ENCODE measurements at regions not wholly inside any gene's neighbourhood (a gene's known extent, or its start where the extent isn't known, plus 50 kb on each side); places are given as distances from the start of the nearest gene placed in this dataset.
A peak's percentile ranks its signal among the peaks of the same experiment; 100 is the strongest.

DNA sequence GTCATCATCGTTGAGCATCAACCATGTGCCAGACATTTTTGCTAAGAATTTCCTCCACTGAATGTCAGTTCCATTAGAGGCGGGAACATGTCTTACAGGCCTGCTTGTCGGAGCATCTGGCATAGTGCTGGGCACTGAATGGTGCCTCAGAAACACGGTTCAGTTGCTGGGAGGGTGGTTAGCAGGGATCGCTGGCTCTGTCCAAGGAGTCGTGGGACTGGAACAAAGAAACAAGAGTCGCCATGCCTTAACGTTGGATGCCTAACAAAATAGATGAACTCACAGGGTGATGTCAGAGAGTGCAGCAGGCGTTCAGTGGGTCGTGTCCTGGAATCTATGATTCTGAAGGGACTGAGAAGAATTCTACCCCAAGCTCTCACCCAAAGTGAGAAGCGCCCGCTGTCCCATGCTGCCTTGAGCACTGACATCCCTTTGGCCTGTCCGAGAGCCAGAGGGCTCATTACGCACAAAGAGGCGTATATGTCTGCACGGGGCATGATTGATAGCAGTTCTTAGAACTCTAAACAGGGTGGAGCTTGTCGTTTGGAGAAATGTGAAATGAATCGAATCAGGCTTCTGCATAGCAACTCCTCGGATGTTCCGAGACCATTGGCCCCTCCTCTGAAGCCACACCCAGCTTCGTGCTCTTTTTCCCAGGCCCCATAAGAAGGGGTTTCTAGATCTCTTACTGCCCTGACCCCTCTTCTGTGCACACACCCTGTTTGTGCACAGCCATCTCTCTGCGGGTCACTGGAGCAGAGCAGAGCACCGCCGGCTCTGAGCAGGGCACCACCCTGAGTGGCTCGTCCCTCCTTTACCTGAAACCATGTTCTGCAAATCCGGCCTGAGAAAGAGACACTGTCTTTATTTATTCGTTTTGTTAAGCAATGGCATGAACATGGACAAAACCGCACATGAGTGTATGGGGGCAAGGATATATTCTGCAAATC lies 113.1 kb upstream of the B3GAT1 start:
- H3K4me3 ChIP-seq (ENCODE audit: low read length in 2 of 2) = no peak overlapping the region
- H3K9me3 ChIP-seq (ENCODE audit: control insufficient read depth, low read length) = no peaks in the 10 kb centered on the region
- intact Hi-C loops (cut with DNase I) = no loop called here
- H3K27me3 ChIP-seq (ENCODE audit: control insufficient read depth in 1 of 2, insufficient read depth in 2 of 2, low read length in 1 of 2) = no peaks in the 10 kb centered on the region
- no peaks in the 10 kb centered on the region for H3K36me3 ChIP-seq (ENCODE audit: control insufficient read depth in 1 of 2, insufficient read depth in 2 of 2, low read length in 1 of 2)
- ATAC-seq (ENCODE audit: low FRiP score) = no peak
- 80 to 83% methylated on average over 28 of the region's 28 CpGs for WGBS, 2 donors
- DNase-seq = peak in 1 of 2 donors; percentile 42
- H3K4me1 ChIP-seq (ENCODE audit: control insufficient read depth in 1 of 2, insufficient read depth in 2 of 2, low read length in 2 of 2) = no peaks in the 10 kb centered on the region
- no peak overlapping the region for H3K27ac ChIP-seq (ENCODE audit: low read depth in 1 of 2, low read length in 2 of 2)

DNA sequence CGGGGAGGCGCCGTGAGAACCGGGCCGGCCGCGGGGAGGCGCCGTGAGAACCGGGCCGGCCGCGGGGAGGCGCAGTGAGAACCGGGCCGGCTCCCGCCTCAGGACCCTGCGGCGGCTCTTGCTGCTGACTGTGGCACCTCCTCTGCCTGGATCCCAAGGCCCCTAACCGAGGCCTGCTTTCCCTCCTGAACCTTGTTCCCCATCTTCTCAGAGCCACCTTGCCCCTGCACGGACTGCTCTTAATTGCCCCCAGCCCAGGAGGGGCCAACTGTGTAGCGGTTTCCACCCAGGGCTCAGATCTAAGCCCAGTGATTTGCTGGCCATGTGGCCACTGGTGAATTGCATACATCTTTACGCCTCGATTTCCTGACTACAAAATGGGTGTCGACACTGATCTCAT lies 112.2 kb upstream of the B3GAT1 start:
- no peaks in the 10 kb centered on the region for H3K4me1 ChIP-seq (ENCODE audit: control insufficient read depth in 1 of 2, insufficient read depth in 2 of 2, low read length in 2 of 2)
- H3K4me3 ChIP-seq (ENCODE audit: low read length in 2 of 2) = no peak overlapping the region
- ATAC-seq (ENCODE audit: low FRiP score) = no peak
- intact Hi-C loops (cut with DNase I) = no loop called here
- H3K9me3 ChIP-seq (ENCODE audit: control insufficient read depth, low read length) = no peaks in the 10 kb centered on the region
- no peaks in the 10 kb centered on the region for H3K36me3 ChIP-seq (ENCODE audit: control insufficient read depth in 1 of 2, insufficient read depth in 2 of 2, low read length in 1 of 2)
- no peak overlapping the region for H3K27ac ChIP-seq (ENCODE audit: low read depth in 1 of 2, low read length in 2 of 2)
- DNase-seq = peak in 1 of 2 donors; percentile 34
- WGBS, 2 donors = 81 to 93% methylated on average over 14 to 25 of the region's 25 CpGs
- no peaks in the 10 kb centered on the region for H3K27me3 ChIP-seq (ENCODE audit: control insufficient read depth in 1 of 2, insufficient read depth in 2 of 2, low read length in 1 of 2)

- Histone ChIP-seq H3K4me3 (ENCODE audit: low read length in 2 of 2) (no peak overlapping the region), H3K4me1 (ENCODE audit: control insufficient read depth in 1 of 2, insufficient read depth in 2 of 2, low read length in 2 of 2) (no peaks in the 10 kb centered on the region), H3K27me3 (ENCODE audit: control insufficient read depth in 1 of 2, insufficient read depth in 2 of 2, low read length in 1 of 2) (no peaks in the 10 kb centered on the region), H3K9me3 (ENCODE audit: control insufficient read depth, low read length) (no peaks in the 10 kb centered on the region), H3K36me3 (ENCODE audit: control insufficient read depth in 1 of 2, insufficient read depth in 2 of 2, low read length in 1 of 2) (no peaks in the 10 kb centered on the region), H3K27ac (ENCODE audit: low read depth in 1 of 2, low read length in 2 of 2) (no peak overlapping the region)
- WGBS, 2 donors = 75% methylated on average over 23 to 33 of the region's 33 CpGs
- DNase-seq (peak in 1 of 2 donors; percentile 59), ATAC-seq (ENCODE audit: low FRiP score) (no peak)
- intact Hi-C loops (cut with DNase I) = no loop called here
Observed at GRCh38 chr11:134522782-134523570, 110.9 kb upstream of the B3GAT1 start.

DNA sequence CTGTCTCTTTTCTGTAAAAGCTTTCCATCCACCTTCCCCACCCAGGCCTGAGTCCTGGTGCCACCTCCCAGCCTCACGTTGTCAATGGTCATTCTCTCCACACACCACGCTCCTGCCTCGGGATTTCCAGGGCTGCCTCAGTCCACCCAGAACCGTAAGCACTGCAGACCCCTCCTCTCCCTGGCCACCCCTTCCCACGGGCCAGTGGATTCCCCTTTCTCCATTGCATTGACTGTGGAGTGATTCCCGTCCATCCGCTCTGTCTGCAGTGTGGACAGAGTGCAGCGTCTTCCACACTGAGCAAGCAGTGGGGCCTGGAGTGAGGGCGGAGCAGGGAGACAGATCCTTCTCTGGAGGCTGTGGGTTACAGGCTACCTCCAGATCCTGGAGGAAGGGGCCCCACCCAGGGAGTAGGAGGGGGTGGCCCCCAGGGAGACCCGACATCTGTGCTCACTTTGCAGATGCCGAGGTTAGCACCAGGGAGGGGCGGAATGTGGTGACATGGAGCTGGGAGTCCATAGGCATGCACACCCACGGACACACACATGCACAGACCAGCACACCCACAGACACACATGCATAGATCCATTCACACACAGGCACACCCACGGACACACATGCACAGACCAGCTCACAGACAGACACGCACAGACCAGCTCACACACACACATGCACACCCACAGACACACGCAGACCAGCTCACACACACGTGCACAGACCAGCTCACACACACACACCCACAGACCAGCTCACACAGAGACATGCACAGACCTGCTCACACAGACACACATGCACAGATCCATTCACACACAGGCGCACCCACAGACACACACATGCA lies 109.6 kb upstream of the B3GAT1 start:
- intact Hi-C loops (cut with DNase I) = no loop called here
- WGBS, 2 donors = 67 to 68% methylated on average over 18 of the region's 18 CpGs
- H3K4me1 ChIP-seq (ENCODE audit: control insufficient read depth in 1 of 2, insufficient read depth in 2 of 2, low read length in 2 of 2) = no peaks in the 10 kb centered on the region
- H3K4me3 ChIP-seq (ENCODE audit: low read length in 2 of 2) = no peak overlapping the region
- no peak overlapping the region for H3K27ac ChIP-seq (ENCODE audit: low read depth in 1 of 2, low read length in 2 of 2)
- no peaks in the 10 kb centered on the region for H3K36me3 ChIP-seq (ENCODE audit: control insufficient read depth in 1 of 2, insufficient read depth in 2 of 2, low read length in 1 of 2)
- DNase-seq (no peak), ATAC-seq (ENCODE audit: low FRiP score) (peak; percentile 49)
- H3K9me3 ChIP-seq (ENCODE audit: control insufficient read depth, low read length) = no peaks in the 10 kb centered on the region
- H3K27me3 ChIP-seq (ENCODE audit: control insufficient read depth in 1 of 2, insufficient read depth in 2 of 2, low read length in 1 of 2) = no peaks in the 10 kb centered on the region

- H3K27me3 ChIP-seq (ENCODE audit: control insufficient read depth in 1 of 2, insufficient read depth in 2 of 2, low read length in 1 of 2) = no peaks in the 10 kb centered on the region
- ATAC-seq (ENCODE audit: low FRiP score) (no peak), DNase-seq (peak in 1 of 2 donors; percentile 10)
- H3K27ac ChIP-seq (ENCODE audit: low read depth in 1 of 2, low read length in 2 of 2) = no peak overlapping the region
- H3K4me3 ChIP-seq (ENCODE audit: low read length in 2 of 2) = no peak overlapping the region
- H3K36me3 ChIP-seq (ENCODE audit: control insufficient read depth in 1 of 2, insufficient read depth in 2 of 2, low read length in 1 of 2) = no peaks in the 10 kb centered on the region
- no peaks in the 10 kb centered on the region for H3K9me3 ChIP-seq (ENCODE audit: control insufficient read depth, low read length)
- intact Hi-C loops (cut with DNase I) = no loop called here
- H3K4me1 ChIP-seq (ENCODE audit: control insufficient read depth in 1 of 2, insufficient read depth in 2 of 2, low read length in 2 of 2) = no peaks in the 10 kb centered on the region
- WGBS, 2 donors = 90 to 94% methylated on average over 14 of the region's 14 CpGs
Observed at GRCh38 chr11:134521001-134521400, 109.0 kb upstream of the B3GAT1 start.

DNA sequence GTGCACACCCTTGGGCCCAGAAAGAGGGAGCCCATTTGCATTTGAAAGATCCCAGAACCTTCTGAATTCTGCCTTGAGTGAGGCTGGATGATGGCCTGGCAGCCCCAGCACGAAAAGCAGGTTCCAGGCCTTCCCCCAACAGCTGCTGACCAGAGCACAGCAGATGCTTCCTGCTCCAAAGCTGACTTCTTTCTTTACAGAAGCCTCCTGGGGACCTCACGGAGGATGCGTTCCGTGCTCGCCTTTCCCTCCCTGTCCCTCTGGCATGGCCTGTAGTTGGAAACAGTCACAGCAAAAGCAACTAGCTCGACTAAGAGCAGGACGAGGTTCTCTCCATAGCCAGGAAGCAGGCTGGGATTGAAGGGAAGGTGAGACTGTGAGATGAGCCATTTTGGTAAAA lies 107.7 kb upstream of the B3GAT1 start:
- DNase-seq = peak in 1 of 2 donors; percentile 27
- Histone ChIP-seq H3K27me3 (ENCODE audit: control insufficient read depth in 1 of 2, insufficient read depth in 2 of 2, low read length in 1 of 2) (no peaks in the 10 kb centered on the region), H3K9me3 (ENCODE audit: control insufficient read depth, low read length) (no peaks in the 10 kb centered on the region), H3K4me1 (ENCODE audit: control insufficient read depth in 1 of 2, insufficient read depth in 2 of 2, low read length in 2 of 2) (no peaks in the 10 kb centered on the region), H3K4me3 (ENCODE audit: low read length in 2 of 2) (no peak overlapping the region), H3K36me3 (ENCODE audit: control insufficient read depth in 1 of 2, insufficient read depth in 2 of 2, low read length in 1 of 2) (no peaks in the 10 kb centered on the region), H3K27ac (ENCODE audit: low read depth in 1 of 2, low read length in 2 of 2) (no peak overlapping the region)
- intact Hi-C loops (cut with DNase I) = no loop called here
- 51 to 54% methylated on average over 7 of the region's 7 CpGs for WGBS, 2 donors
- no peak for ATAC-seq (ENCODE audit: low FRiP score)

DNA sequence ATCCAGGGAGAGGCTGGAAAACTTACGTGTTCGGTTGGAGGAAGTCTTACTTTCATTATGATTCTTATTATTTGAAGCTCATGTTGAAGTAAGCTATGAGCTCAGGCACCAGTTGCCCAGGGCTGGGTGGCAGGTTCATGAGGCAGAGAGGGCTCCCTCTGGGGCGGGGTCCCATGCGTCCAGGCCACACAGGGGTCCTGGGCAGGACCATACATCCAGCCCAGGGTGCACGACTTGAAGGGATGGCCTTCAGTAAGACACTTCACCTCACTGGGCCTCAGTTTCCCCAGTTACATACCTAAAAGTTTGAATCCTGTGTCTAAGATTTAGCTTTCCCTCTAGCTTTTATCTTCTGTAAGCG lies 107.3 kb upstream of the B3GAT1 start:
- H3K9me3 ChIP-seq (ENCODE audit: control insufficient read depth, low read length) = no peaks in the 10 kb centered on the region
- H3K36me3 ChIP-seq (ENCODE audit: control insufficient read depth in 1 of 2, insufficient read depth in 2 of 2, low read length in 1 of 2) = no peaks in the 10 kb centered on the region
- ATAC-seq (ENCODE audit: low FRiP score) (no peak), DNase-seq (peak in 1 of 2 donors; percentile 52)
- no peaks in the 10 kb centered on the region for H3K27me3 ChIP-seq (ENCODE audit: control insufficient read depth in 1 of 2, insufficient read depth in 2 of 2, low read length in 1 of 2)
- no peak overlapping the region for H3K27ac ChIP-seq (ENCODE audit: low read depth in 1 of 2, low read length in 2 of 2)
- intact Hi-C loops (cut with DNase I) = no loop called here
- WGBS, 2 donors = 77 to 85% methylated on average over 6 of the region's 6 CpGs
- no peak overlapping the region for H3K4me3 ChIP-seq (ENCODE audit: low read length in 2 of 2)
- H3K4me1 ChIP-seq (ENCODE audit: control insufficient read depth in 1 of 2, insufficient read depth in 2 of 2, low read length in 2 of 2) = no peaks in the 10 kb centered on the region

- 81 to 84% methylated on average over 20 of the region's 20 CpGs for whole genome bisulfite sequencing, 2 donors
- intact Hi-C loops (cut with DNase I) = no loop called here
- no peaks in the 10 kb centered on the region for H3K9me3 ChIP-seq (ENCODE audit: control insufficient read depth, low read length)
- H3K4me1 ChIP-seq (ENCODE audit: control insufficient read depth in 1 of 2, insufficient read depth in 2 of 2, low read length in 2 of 2) = no peaks in the 10 kb centered on the region
- no peak overlapping the region for H3K27ac ChIP-seq (ENCODE audit: low read depth in 1 of 2, low read length in 2 of 2)
- no peak overlapping the region for H3K4me3 ChIP-seq (ENCODE audit: low read length in 2 of 2)
- ATAC-seq (ENCODE audit: low FRiP score) (no peak), DNase-seq (peak in 1 of 2 donors; percentile 36)
- H3K27me3 ChIP-seq (ENCODE audit: control insufficient read depth in 1 of 2, insufficient read depth in 2 of 2, low read length in 1 of 2) = no peaks in the 10 kb centered on the region
- no peaks in the 10 kb centered on the region for H3K36me3 ChIP-seq (ENCODE audit: control insufficient read depth in 1 of 2, insufficient read depth in 2 of 2, low read length in 1 of 2)
Observed at GRCh38 chr11:134518616-134519389, 106.8 kb upstream of the B3GAT1 start.

All from aorta (tissue), 5 donors.